Trophoblast cell (in vitro differentiated cells and primary cell): ENCODE measurements at regions not wholly inside any gene's neighbourhood (a gene's known extent, or its start where the extent isn't known, plus 50 kb on each side); places are given as distances from the start of the nearest gene placed in this dataset.

Experiments used
- DNase-seq, 2 donors: peaks; one replicate each; pipeline ENCODE4 v3.0.0-alpha.2; 2016
- H2AFZ ChIP-seq: 2 replicates; pipeline ENCODE4 v1.6.1; 2013; ENCODE audit warnings: low read length, moderate library complexity, mild to moderate bottlenecking; ENCODE audit not compliant: insufficient read depth, poor library complexity
- H2AK5ac ChIP-seq: 2 replicates; pipeline ENCODE4 v1.6.1; 2013; ENCODE audit warnings: mild to moderate bottlenecking, low read length
- H2BK120ac ChIP-seq: 2 replicates; pipeline ENCODE4 v1.6.1; 2013; ENCODE audit warnings: low read length, mild to moderate bottlenecking, moderate library complexity; ENCODE audit not compliant: insufficient read depth, poor library complexity
- H2BK12ac ChIP-seq: 2 replicates; pipeline ENCODE4 v1.6.1; 2013; ENCODE audit warnings: mild to moderate bottlenecking, low read length, moderate library complexity
- H2BK5ac ChIP-seq: 2 replicates; pipeline ENCODE4 v1.6.1; 2013; ENCODE audit warnings: low read length, low read depth, moderate library complexity, mild to moderate bottlenecking; ENCODE audit not compliant: poor library complexity
- H3K14ac ChIP-seq: 2 replicates; pipeline ENCODE4 v1.6.1; 2013; ENCODE audit warnings: mild to moderate bottlenecking, low read length
- H3K18ac ChIP-seq: 2 replicates; pipeline ENCODE4 v1.6.1; 2013; ENCODE audit warnings: mild to moderate bottlenecking, low read length
- H3K23ac ChIP-seq: 2 replicates; pipeline ENCODE4 v1.6.1; 2013; ENCODE audit warnings: low read length
- H3K27ac ChIP-seq: 2 replicates; pipeline ENCODE4 v1.5.1; 2013; ENCODE audit warnings: low read depth, mild to moderate bottlenecking, inconsistent platforms, low read length, moderate library complexity
- H3K27me3 ChIP-seq: 2 replicates; pipeline ENCODE4 v1.6.1; 2013; ENCODE audit warnings: inconsistent platforms, mild to moderate bottlenecking, low read length, moderate library complexity; ENCODE audit not compliant: insufficient read depth
- H3K36me3 ChIP-seq, 2 experiments: 1 replicate in 1 of 2; 2 replicates in 1 of 2; pipeline ENCODE4 v1.6.1; 2013; ENCODE audit warnings: low read length in 2 of 2, mild to moderate bottlenecking in 2 of 2, moderate library complexity in 1 of 2; ENCODE audit not compliant: insufficient read depth in 2 of 2, control insufficient read depth in 1 of 2
- H3K4ac ChIP-seq: 2 replicates; pipeline ENCODE4 v1.6.1; 2013; ENCODE audit warnings: low read depth, mild to moderate bottlenecking, low read length, moderate library complexity
- H3K4me1 ChIP-seq, 2 experiments: 1 replicate in 1 of 2; 2 replicates in 1 of 2; pipeline ENCODE4 v1.6.1; 2013; ENCODE audit warnings: low read length in 2 of 2, mild to moderate bottlenecking in 2 of 2, moderate library complexity in 1 of 2; ENCODE audit not compliant: insufficient read depth in 2 of 2, control insufficient read depth in 1 of 2
- H3K4me2 ChIP-seq: 2 replicates; pipeline ENCODE4 v1.6.1; 2013; ENCODE audit warnings: inconsistent platforms, mild to moderate bottlenecking, low read length, moderate library complexity
- H3K4me3 ChIP-seq: 2 replicates; pipeline ENCODE4 v1.5.1; 2013; ENCODE audit warnings: mild to moderate bottlenecking, low read depth, low read length, inconsistent platforms
- H3K79me1 ChIP-seq: one replicate; pipeline ENCODE4 v1.6.1; 2013; ENCODE audit warnings: low read length
- H3K79me2 ChIP-seq: 2 replicates; pipeline ENCODE4 v1.6.1; 2013; ENCODE audit warnings: low read length, mild to moderate bottlenecking; ENCODE audit not compliant: control insufficient read depth, insufficient read depth, poor library complexity
- H3K9ac ChIP-seq: 2 replicates; pipeline ENCODE4 v1.6.1; 2013; ENCODE audit warnings: mild to moderate bottlenecking, low read length
- H3K9me3 ChIP-seq: 2 replicates; pipeline ENCODE4 v1.6.1; 2013; ENCODE audit warnings: low read depth, mild to moderate bottlenecking, control low read depth, inconsistent platforms, low read length; ENCODE audit not compliant: insufficient read depth
- H4K12ac ChIP-seq: 2 replicates; pipeline ENCODE4 v1.6.1; 2013; ENCODE audit warnings: low read depth, mild to moderate bottlenecking, low read length, moderate library complexity
- H4K8ac ChIP-seq: 2 replicates; pipeline ENCODE4 v1.6.1; 2013; ENCODE audit warnings: low read depth, mild to moderate bottlenecking, low read length, moderate library complexity
- H4K91ac ChIP-seq: one replicate; pipeline ENCODE4 v1.6.1; 2013; ENCODE audit warnings: low read depth, mild to moderate bottlenecking, low read length, moderate library complexity
- WGBS: extraction: QIAGEN DNeasy Blood & Tissue Kit; methylation state at CpG from one replicate; pipeline ENCODE4 v1.1.7; 2013; ENCODE audit warnings: missing lambda C conversion rate; ENCODE audit not compliant: insufficient read length, insufficient coverage; ENCODE audit errors: extremely low coverage; 5-methylcytosine and 5-hydroxymethylcytosine counted together

DNA sequence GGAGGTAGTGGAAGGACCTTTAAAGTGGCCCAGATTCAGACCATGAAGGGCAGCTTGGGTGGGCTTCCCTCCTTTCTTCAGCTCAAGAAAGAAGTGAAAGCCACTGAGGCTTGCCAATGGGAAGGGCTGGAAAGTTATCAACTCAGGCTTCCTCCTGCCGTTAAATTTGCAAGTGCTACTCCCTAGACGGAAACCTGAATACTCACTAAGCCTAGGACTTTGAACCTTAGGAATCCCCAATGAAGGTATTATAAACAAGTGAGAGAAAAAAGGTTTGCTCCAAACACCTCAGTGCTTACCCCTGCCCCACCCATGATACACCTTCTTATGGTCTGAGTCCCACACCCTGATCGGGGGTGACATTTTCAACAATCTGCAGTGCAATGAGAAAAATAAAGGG is 396.4 kb downstream of the SHQ1 start:
- H4K12ac ChIP-seq, result no peak overlapping the region
- H3K23ac ChIP-seq, result no peak overlapping the region
- no peak overlapping the region for H2BK5ac ChIP-seq
- H4K91ac ChIP-seq, result no peak overlapping the region
- H3K9ac ChIP-seq, result no peak overlapping the region
- no peaks in the 10 kb centered on the region for H3K36me3 ChIP-seq
- H4K8ac ChIP-seq, result no peak overlapping the region
- no peak overlapping the region for H3K27ac ChIP-seq
- no peak overlapping the region for H3K4ac ChIP-seq
- H3K9me3 ChIP-seq, result no peaks in the 10 kb centered on the region
- no peak overlapping the region for H3K14ac ChIP-seq
- H2AFZ ChIP-seq, result no peak overlapping the region
- no peak overlapping the region for H2BK12ac ChIP-seq
- no CpG with 5 or more reads among the region's 3 CpGs for WGBS
- H2AK5ac ChIP-seq, result no peak overlapping the region
- H3K79me1 ChIP-seq, result peaks cover 5% of the 10 kb centered on the region
- no peak overlapping the region for H3K18ac ChIP-seq
- H3K4me1 ChIP-seq, result peaks cover 1 to 3% of the 10 kb centered on the region in 2 experiments
- no peaks in the 10 kb centered on the region for H3K27me3 ChIP-seq
- no peak for DNase-seq
- H3K79me2 ChIP-seq, result peaks cover 2% of the 10 kb centered on the region
- H3K4me2 ChIP-seq, result no peak overlapping the region
- no peak overlapping the region for H3K4me3 ChIP-seq
- no peak overlapping the region for H2BK120ac ChIP-seq

DNA sequence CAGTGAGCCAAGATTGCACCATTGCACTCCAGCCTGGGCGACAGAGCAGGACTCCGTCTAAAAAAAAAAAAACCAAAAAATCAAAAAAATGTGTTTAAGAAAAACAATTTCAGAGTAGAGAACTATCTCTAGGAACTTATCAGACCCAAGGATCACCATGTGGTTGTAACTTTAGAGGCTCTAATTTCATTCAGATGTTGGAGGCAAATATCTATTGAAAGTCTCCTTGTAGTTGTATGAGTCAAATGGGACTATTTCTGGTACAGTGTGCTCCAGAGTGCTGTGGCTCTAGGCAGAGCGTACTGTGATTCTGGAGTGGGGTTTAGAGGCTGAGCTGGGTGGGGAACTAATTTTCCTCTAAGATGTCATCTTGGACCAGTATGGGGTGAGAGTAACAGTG is 398.7 kb downstream of the SHQ1 start:
- H3K4ac ChIP-seq, result no peak overlapping the region
- no CpG with 5 or more reads among the region's 3 CpGs for WGBS

DNA sequence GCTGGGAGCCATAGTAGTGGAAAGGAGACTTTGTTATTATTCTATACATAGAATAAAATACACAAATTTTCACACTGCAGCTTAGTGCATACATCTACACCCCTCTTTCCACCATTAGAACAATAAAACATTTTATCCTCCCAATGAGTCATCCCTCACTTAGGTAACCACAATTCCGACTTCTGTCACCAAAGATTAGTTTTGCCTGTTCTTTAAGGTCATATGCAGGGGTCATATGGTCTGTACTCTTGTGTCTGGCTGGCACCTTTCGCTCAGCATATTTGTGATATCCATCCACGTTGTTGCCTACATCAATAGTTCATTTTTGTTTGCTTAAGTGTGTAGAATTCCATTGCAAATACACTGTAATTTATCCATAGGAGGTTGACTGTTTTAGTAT is 399.4 kb downstream of the SHQ1 start:
- H2BK120ac ChIP-seq, result no peak overlapping the region
- H3K27ac ChIP-seq, result no peak overlapping the region
- no peak overlapping the region for H4K8ac ChIP-seq
- no peak overlapping the region for H4K91ac ChIP-seq
- no peak overlapping the region for H2BK5ac ChIP-seq
- peaks cover 11% of the 10 kb centered on the region for H3K79me1 ChIP-seq
- H3K18ac ChIP-seq, result no peak overlapping the region
- peaks cover 1 to 3% of the 10 kb centered on the region in 2 experiments for H3K4me1 ChIP-seq
- no peaks in the 10 kb centered on the region for H3K9me3 ChIP-seq
- H3K79me2 ChIP-seq, result peaks cover 7% of the 10 kb centered on the region
- no peak overlapping the region for H2AFZ ChIP-seq
- H3K36me3 ChIP-seq, result no peaks in the 10 kb centered on the region
- no peak for DNase-seq
- no peak overlapping the region for H2BK12ac ChIP-seq
- H3K27me3 ChIP-seq, result no peaks in the 10 kb centered on the region
- H3K14ac ChIP-seq, result no peak overlapping the region
- H3K9ac ChIP-seq, result no peak overlapping the region
- H3K23ac ChIP-seq, result no peak overlapping the region
- no peak overlapping the region for H4K12ac ChIP-seq
- H2AK5ac ChIP-seq, result no peak overlapping the region
- no peak overlapping the region for H3K4me3 ChIP-seq
- WGBS, result no CpG with 5 or more reads among the region's 3 CpGs
- H3K4me2 ChIP-seq, result no peak overlapping the region
- H3K4ac ChIP-seq, result no peak overlapping the region

More for the DNA sequence above, 398.7 kb downstream of the SHQ1 start:
- no peak overlapping the region for H3K23ac ChIP-seq
- no peak overlapping the region for H2BK5ac ChIP-seq
- H3K27ac ChIP-seq, result no peak overlapping the region
- H3K9me3 ChIP-seq, result no peaks in the 10 kb centered on the region
- H3K4me1 ChIP-seq, result peaks cover 1 to 3% of the 10 kb centered on the region in 2 experiments
- DNase-seq, result peak in 1 of 2 donors; percentile 46
- H4K91ac ChIP-seq, result peak overlapping the region; percentile 34
- no peak overlapping the region for H2AK5ac ChIP-seq
- no peak overlapping the region for H4K8ac ChIP-seq
- H3K27me3 ChIP-seq, result no peaks in the 10 kb centered on the region
- no peak overlapping the region for H3K14ac ChIP-seq
- H4K12ac ChIP-seq, result no peak overlapping the region
- no peak overlapping the region for H3K9ac ChIP-seq
- H3K4me2 ChIP-seq, result no peak overlapping the region
- H2AFZ ChIP-seq, result no peak overlapping the region
- no peak overlapping the region for H3K18ac ChIP-seq
- H2BK120ac ChIP-seq, result no peak overlapping the region
- H3K36me3 ChIP-seq, result no peaks in the 10 kb centered on the region
- no peak overlapping the region for H2BK12ac ChIP-seq
- H3K4me3 ChIP-seq, result no peak overlapping the region
- peaks cover 7% of the 10 kb centered on the region for H3K79me2 ChIP-seq
- H3K79me1 ChIP-seq, result peaks cover 11% of the 10 kb centered on the region

DNA sequence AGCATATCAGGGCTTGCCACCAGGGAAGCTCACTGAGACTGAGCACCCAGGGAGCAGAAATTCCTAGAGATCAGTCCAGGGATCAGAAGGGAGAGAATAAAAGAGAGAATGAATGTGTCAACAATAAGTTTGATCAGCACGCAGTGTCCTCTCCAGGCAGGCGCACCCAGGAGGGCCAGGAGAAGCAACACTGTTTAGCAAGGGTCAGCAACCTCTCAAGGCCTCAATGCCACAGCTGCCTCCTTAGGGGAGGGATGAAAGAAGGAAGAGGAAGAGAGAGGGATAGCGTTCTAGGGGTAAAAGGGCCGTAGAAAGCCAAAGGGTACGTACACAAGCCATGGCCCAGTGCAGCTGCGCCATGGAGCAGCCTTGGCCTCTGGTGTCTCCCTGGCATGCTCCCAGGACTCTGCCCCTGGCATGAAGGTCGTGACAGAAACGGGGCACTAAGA is 399.8 kb downstream of the SHQ1 start:
- Histone ChIP-seq H3K4me2 (no peak overlapping the region), H3K27me3 (no peaks in the 10 kb centered on the region), H3K4ac (no peak overlapping the region), H3K23ac (no peak overlapping the region), H3K36me3 (no peaks in the 10 kb centered on the region), H2AFZ (no peak overlapping the region), H3K18ac (no peak overlapping the region), H2BK5ac (no peak overlapping the region), H2AK5ac (no peak overlapping the region), H3K79me1 (peaks cover 11% of the 10 kb centered on the region), H3K9me3 (no peaks in the 10 kb centered on the region), H4K12ac (no peak overlapping the region), H4K8ac (no peak overlapping the region), H2BK12ac (no peak overlapping the region), H4K91ac (peak overlapping the region; percentile 28), H3K9ac (no peak overlapping the region), H3K79me2 (peaks cover 7% of the 10 kb centered on the region), H3K4me1 (peaks cover 1 to 3% of the 10 kb centered on the region in 2 experiments), H2BK120ac (no peak overlapping the region), H3K27ac (no peak overlapping the region), H3K14ac (no peak overlapping the region), H3K4me3 (no peak overlapping the region)
- DNase-seq, result no peak
- no CpG with 5 or more reads among the region's 8 CpGs for WGBS
